ENCODE measurements at regions not wholly inside any gene's neighbourhood (a gene's known extent, or its start where the extent isn't known, plus 50 kb on each side); places are given as distances from the start of the nearest gene placed in this dataset.

GRCh38 chr5:61969347-61969746, 336.7 kb upstream of the KIF2A start:
- DNase-seq = no peak

- no peak for DNase-seq
Observed at GRCh38 chr5:61969755-61970154, 336.3 kb upstream of the KIF2A start.

GRCh38 chr5:61970218-61970617, 335.8 kb upstream of the KIF2A start:
- no peak for DNase-seq

GRCh38 chr5:61974680-61975079, 331.3 kb upstream of the KIF2A start:
- no peak for DNase-seq

- DNase-seq = no peak
Observed at GRCh38 chr5:61981886-61982285, 324.1 kb upstream of the KIF2A start.

GRCh38 chr5:61991430-61991829, 314.6 kb upstream of the KIF2A start:
- DNase-seq = no peak

- no peak for DNase-seq
Observed at GRCh38 chr5:61991866-61992265, 314.1 kb upstream of the KIF2A start.

- DNase-seq = peak in 1 of 2 experiments; percentile 1
Observed at GRCh38 chr5:61993295-61993927, 312.6 kb upstream of the KIF2A start.

GRCh38 chr5:61994171-61994570, 311.8 kb upstream of the KIF2A start:
- DNase-seq = peak in 1 of 2 experiments; percentile 3

GRCh38 chr5:61995486-61995885, 310.5 kb upstream of the KIF2A start:
- no peak for DNase-seq

- no peak for DNase-seq
Observed at GRCh38 chr5:61999371-61999770, 306.6 kb upstream of the KIF2A start.

- DNase-seq = no peak
Observed at GRCh38 chr5:62000646-62001045, 305.4 kb upstream of the KIF2A start.

- no peak for DNase-seq
Observed at GRCh38 chr5:62001640-62002039, 304.4 kb upstream of the KIF2A start.

- DNase-seq = no peak
Observed at GRCh38 chr5:62002436-62002835, 303.6 kb upstream of the KIF2A start.

GRCh38 chr5:62005551-62005950, 300.5 kb upstream of the KIF2A start:
- DNase-seq = no peak

GRCh38 chr5:62007457-62007856, 298.5 kb upstream of the KIF2A start:
- no peak for DNase-seq

- no peak for DNase-seq
Observed at GRCh38 chr5:62011089-62011664, 294.8 kb upstream of the KIF2A start.

GRCh38 chr5:62017092-62017491, 288.9 kb upstream of the KIF2A start:
- no peak for DNase-seq

- no peak for DNase-seq
Observed at GRCh38 chr5:62029303-62029702, 276.7 kb upstream of the KIF2A start.

- DNase-seq = no peak
Observed at GRCh38 chr5:62030326-62030725, 275.7 kb upstream of the KIF2A start.

GRCh38 chr5:62038024-62038423, 268.0 kb upstream of the KIF2A start:
- no peak for DNase-seq

GRCh38 chr5:62041156-62041756, 264.8 kb upstream of the KIF2A start:
- no peak for DNase-seq

- no peak for DNase-seq
Observed at GRCh38 chr5:62042007-62042406, 264.0 kb upstream of the KIF2A start.

Measured in NCI-H526 (cell line).